ENCODE measurements at regions not wholly inside any gene's neighbourhood (a gene's known extent, or its start where the extent isn't known, plus 50 kb on each side); places are given as distances from the start of the nearest gene placed in this dataset.

GRCh38 chr20:40255365-40255764, 433.7 kb downstream of the MAFB start:
- TF ChIP-seq SP2 (IDR thresholded peaks at IDR 0.05; ENCODE audit: low read length) = no peak
- peak in 2 of 3 experiments; percentile 11 to 12; a peak in 2 of 4 replicates for TF ChIP-seq CTCF (IDR thresholded peaks at IDR 0.05; ENCODE audit: control extremely low read depth in 1 of 3, insufficient read depth in 1 of 3, low read depth in 1 of 3, low read length in 3 of 3)
- TF ChIP-seq CREB1 (IDR thresholded peaks at IDR 0.05) = no peak
- no peak for TF ChIP-seq POLR2A (IDR thresholded peaks at IDR 0.05; ENCODE audit: control extremely low read depth in 1 of 2, low read depth in 2 of 2, low read length in 2 of 2)
- TF ChIP-seq GABPA (IDR thresholded peaks at IDR 0.05; ENCODE audit: borderline replicate concordance, insufficient read depth, low read length) = no peak
